SH-SY5Y (cell line): ENCODE measurements at regions not wholly inside any gene's neighbourhood (a gene's known extent, or its start where the extent isn't known, plus 50 kb on each side); places are given as distances from the start of the nearest gene placed in this dataset.

ENCODE experiments used
- GATA2 ChIP-seq: IDR thresholded peaks from 2 replicates; pipeline ENCODE4 v1.6.1; 2011; ENCODE audit warnings: mild to moderate bottlenecking, low read depth, low read length
- GATA3 ChIP-seq: IDR thresholded peaks from 2 replicates; pipeline ENCODE4 v1.6.1; 2011; ENCODE audit warnings: low read depth, mild to moderate bottlenecking, low read length, moderate library complexity

DNA sequence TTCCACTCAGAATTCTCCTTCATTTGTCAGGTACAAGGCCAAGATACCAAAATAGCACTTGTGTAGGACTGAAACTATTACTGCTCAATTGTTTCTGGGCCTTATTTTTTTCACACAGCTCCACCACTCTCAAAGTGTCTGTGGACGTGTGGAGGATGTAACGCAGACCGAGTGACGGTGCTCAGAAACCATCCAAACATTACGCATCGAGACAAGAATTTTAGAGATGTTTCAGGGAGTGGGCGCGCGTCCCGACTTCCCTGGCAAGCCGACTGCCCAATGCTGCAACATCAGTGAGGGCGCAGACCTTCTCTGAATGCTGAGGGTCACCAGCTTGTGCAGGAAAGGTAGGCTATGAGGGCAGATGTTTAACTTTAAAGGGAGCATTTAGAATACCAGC, 108.4 kb downstream of the GATA6 start:
- no peak for TF ChIP-seq GATA2
- no peak for TF ChIP-seq GATA3
